Activated CD4-positive, alpha-beta T cell treated with anti-CD3 and anti-CD28 coated beads, Interleukin-2, Interleukin-4, amounts not matched to agents 100 ng/mL and 50 ng/mL, durations not matched to agents 16 hours and 8 hours (primary cell): ENCODE measurements at regions not wholly inside any gene's neighbourhood (a gene's known extent, or its start where the extent isn't known, plus 50 kb on each side); places are given as distances from the start of the nearest gene placed in this dataset.

Experiments used
- DNase-seq: peaks from one replicate; pipeline ENCODE4 v3.0.0-alpha.2; 2020; ENCODE audit warnings: low spot score

DNA sequence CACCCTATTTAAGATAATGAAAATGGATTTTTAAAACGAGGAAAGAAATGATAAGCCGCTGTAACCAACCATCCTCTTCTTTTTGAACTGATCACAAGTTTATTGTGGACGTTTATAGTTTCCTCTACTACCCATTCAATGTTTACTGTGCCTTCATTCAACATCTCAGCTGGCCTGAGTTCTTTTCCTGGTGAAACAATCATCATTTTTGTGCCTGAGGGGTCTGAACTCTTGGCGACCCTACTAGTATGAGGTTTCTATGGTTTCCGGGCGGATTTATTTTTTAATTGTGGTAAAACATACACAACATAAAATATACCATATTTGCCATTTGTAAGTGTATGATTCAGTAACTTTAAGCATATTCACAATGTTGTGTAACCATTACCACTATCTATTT, 100.7 kb downstream of the SPRY1 start:
- no peak for DNase-seq

DNA sequence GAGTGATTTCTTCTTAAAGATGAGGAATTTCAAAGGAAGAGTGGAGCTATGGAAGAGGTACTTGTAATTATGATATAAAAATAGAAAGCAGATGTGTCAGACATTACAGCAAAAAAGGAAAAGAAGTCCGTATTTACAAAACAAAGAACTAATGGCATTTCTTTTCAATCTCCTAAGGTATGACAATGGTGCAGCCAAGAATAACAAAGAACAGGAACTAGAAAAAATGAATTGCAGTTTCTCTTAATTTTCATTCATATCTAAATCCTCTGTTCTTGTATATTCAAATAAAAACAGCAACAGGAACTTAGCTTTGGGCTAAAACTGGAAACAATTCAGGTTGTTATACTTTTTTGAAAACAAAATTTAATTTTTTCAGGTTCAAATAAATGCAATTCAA, 105.1 kb downstream of the SPRY1 start:
- no peak for DNase-seq

DNA sequence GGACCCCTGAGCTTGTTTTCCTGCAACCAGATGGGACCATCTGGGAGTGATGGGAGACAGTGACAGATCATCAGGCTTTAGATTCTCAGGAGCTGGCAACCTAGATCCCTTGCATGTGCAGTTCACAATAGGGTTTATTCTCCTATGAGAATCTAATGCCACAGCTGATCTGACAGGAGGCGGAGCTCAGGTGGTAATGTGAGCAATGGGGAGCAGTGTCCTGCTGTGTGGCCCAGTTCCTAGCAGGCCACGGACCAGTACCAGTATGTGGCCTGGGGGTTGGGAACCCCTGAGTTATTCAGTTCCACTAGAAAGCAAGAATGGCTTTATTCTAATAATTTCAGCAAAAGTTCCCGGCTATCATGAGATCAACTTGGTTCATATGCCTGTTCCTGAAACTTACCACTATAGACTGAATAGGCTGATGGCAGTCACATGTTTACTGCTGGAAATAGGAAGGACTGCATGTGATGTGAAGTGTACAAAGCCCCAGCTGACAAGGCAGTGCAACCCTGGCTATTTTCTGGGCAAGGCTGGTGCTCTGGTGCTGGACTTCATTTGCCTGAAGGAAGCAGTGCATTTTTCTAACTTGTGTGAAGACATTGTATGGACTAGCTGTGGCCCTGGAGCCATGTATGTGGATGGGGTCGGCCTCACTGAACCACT, 107.2 kb downstream of the SPRY1 start:
- no peak for DNase-seq

DNA sequence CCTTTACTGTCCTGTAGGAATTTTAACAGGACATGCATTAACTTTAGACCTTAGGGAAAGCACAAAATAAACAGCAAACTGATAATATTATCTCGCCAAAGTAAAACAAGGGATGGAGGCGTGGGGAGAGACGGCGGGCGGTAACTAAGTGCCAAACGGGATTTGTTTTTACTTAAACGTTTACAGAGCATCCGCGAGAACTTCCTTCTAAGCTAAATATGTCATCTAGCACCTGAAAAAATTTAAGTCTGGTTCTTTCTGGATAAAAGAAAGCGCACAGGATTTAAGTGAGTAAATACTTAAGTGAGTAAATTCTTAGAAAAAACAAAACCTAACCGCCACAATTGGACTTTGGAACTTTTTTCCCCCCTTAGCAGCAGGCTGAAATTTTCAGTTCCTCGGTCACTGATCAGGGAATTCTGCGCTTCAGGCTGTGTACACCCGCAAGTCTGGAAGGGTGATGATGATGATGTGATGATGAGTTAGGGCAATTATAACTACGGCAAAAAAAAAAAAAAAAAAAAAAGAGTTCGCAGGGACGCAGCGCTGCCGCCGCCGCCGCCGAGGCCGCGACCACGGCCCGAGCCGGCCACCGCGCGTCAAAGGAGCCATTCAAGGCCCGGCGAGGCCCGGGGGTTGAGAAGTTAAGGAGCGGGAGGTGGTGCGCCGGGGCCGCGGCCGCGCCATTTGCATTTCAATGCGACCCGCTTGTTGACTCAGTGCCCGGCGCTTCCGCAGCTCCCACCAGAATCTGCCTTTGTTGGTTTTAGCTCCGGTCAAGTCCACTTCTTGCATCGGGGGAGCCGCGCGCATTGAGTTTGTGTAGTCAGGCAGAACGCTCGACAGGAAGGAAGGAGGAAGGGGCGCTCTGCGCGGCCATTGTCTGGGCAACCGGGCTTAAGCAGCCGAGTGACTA, 108.8 kb downstream of the SPRY1 start:
- DNase-seq: no peak

DNA sequence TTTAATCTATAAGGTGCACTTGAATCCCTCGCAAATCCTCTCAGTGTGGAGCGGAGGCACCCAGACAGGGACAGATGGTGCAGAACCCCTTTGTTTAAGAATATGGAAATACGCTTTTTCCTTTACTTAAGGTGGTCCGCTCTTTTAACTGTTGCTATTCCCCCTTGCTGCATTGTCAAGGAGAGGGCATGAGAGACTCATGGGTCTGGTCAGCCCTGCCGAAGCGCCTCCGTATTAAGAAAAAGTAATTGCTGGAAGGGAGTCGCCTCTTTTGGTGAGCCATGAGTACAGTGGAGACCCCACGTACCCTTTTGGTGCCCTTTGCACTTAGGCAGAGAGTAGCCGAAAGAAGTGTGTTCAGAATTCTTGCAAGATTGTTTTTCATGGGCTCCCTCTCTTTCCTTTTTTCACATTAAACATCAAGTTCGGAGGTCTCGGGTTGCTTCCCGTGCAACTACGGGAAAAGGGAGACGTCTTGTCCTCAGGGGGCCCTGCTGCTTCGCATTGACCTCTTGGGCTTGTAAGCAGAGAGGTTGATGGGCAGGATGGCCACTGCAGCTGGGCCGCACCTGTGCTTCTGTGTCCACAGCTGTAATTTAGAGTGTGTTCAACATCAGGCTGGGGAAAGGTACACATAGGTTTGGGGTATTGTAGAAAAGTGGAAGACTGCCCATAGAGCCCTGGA, 109.6 kb downstream of the SPRY1 start:
- no peak for DNase-seq

DNA sequence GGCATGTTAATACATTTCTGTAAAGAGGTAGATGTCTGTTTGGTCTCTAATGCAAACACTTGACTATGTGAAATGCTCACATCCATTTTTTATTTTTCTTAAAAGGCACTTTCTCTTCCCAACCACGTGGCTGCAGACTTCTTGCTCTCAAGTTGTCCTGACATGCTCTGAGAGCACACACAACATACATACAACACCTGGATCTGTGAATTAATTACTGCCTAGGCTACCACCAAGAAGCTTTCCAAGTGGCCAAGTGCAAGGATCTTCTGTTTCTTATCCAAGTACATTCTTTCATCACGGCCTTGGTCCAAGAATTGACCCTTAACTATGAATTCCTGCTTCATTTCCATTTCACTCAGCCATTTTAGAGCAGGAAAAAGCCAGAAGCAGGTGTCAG, 110.8 kb downstream of the SPRY1 start:
- no peak for DNase-seq

DNA sequence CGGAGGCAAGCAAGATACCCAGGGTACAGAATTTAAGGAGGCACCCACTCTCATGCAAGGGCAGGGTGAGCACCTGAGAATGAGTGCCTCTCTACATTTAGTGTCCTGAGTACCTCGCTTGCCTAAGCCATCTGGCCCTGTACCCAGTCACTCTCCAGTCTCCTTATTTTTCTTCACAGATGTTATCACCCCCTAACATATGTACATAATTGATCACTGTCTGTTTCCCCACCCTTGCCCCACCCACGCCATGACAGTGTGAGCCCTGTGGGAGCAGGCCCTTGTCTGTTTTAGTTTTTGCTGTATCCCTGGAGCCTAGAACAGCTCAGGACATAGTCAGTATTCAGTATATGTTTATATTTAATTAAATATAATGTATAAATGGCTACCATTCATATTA, 113.6 kb downstream of the SPRY1 start:
- DNase-seq: no peak

DNA sequence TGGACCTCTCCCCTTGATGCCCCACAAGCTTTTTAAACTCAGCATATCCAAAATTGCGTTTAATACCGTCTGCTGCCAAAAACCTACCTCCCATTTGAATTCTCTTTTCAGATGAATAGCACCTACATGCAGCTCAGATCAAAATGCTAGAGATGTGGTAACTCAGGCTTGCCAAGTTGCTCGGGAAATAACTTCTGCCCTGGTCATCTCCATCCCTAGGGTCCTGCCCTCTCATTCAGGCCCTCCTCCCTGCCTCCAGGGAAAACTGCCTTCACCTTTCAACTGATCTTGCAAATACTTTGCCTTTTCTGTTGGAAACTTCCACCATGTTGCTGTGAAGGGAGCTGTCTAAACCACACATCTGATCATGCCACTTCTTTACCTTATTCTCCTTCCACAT, 114.1 kb downstream of the SPRY1 start:
- DNase-seq: no peak

DNA sequence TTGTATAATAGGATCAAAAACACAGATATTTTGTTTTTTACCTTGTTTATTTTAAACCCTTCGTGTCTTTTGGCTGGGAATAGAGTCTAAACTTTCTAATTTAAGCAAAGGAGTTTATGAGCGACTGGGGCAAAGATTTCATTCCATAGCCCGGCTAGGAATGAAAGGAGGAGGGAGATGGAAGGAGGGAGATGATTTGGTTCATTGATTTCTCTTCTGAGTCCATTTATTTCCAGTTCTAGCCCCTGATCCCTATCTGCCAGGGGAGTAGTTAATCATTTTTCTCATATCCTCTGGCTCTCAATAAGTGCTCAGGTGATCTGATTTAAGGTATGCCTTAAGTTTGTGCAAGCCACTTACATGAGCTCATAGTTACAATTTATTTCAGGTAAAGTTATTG, 120.0 kb downstream of the SPRY1 start:
- DNase-seq: no peak

DNA sequence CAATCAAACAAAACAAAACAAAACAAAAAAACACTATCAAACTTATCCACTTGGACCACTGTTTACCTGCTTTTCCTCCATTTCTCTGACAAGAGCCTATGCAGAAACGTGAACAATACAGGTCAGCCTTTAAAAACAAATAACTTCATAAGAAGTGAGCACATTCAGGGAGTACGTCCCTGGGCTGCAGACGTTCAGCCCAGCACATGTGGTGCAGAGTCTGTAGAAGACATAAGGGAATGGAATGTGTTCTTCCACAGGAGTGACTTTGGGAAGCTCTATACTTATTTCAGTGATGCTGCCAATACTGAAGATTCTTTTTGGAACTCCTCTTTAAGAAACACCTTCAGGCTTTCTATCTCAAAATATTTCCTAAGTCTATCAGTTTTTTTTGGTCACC, 120.6 kb downstream of the SPRY1 start:
- DNase-seq: no peak

DNA sequence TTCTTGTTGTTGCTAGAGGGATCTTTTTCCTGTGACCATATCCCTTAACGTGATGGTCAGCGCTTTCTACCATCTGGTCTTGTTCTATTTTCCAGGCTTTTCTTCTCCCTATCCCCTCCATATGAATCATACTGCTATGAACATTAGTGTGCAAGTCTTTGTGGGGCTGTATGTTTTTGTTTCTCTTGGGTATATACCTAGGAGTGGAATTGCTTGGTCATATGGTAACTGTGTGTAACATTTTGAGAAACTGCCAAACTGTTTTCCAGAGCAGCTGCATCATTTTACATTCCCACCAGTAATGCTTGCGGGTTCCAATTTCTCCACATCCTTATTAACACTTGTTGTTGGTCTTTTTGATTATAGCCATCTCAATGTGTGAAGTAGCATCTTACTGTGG, 121.4 kb downstream of the SPRY1 start:
- no peak for DNase-seq

DNA sequence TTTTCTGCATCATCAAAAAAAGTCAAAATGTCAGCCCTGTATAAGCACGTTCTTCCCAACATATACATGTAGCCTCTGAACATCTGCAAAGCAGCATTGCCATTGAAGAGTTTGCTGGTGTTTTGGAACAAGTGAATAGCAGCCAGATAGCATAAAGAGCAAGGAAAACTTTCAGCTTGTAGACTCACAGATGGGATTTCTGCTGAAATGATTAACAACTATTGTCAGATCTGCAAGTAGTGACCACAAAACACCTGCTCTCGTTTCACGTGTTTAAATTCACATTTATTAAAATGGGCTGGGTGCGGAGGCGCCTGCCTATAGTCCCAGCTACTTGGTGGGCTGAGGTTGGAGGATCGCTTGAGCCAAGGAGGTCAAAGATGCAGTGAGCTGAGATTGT, 123.7 kb downstream of the SPRY1 start:
- no peak for DNase-seq

DNA sequence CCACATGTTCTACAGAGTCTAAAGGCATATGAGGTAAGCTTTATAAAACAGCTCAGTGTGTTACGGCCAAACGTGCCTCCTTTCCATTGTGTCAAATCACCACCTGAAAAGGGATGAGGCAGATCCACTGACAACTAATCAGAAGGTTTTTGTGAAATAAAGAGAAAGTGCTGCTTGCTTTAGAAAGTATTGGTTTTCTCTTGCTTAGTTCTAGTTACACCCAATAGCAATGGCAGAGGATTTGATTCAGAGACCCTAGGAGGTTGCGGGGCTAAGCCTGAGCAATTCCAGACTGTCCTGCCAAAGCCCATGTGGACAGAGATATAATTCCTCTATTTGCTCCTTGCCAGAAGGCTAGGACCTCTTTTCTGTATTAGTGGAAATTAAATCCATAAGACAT, 125.5 kb downstream of the SPRY1 start:
- DNase-seq: no peak

DNA sequence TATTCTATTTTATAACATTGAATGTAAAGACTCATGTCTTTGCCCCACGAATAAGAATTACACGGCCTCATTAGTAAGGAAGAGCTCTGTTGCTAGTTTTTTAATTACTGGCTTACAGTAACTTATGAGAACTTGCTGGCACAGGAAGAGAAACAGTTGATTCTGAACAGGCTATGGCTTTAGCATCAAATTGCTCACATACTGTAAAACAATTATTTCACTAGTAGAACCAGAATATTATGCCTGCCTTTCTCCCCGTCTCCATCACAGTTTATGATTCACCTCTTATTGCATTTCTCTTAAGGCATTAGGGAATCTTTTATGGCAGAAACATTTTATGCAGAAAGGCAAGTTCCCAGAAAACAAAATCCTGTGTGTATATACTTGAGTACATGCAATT, 126.1 kb downstream of the SPRY1 start:
- DNase-seq: no peak

DNA sequence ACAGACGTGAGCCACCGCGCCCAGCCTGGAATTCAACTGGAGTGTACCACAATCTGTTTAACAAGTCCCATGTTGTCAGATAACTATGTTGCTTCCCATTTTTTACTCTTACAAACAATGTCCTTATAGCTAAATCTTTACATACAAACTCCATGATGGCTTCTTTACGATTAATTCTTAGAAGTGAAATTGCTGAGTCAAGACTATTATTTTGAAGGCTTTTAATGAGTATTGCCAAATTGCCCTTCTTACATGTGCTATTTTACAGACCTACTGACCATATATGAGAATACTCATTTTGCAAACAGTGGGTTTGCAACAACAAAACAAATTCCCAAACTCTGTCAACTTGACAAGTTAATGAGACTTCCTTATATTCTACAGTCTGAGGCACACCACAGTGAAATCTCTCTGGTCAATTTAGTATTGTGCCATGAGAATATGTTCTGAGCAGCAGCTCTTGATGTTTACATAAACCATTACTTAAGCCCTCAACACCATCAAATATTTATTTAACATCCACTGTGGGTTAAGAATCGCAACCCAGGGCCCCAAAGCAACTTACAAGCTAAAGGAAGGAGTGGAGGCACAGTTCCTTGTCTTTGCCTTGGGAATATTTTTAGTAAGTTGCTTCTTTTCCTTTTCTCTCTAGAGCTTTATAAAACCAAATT, 128.5 kb downstream of the SPRY1 start:
- DNase-seq: no peak

DNA sequence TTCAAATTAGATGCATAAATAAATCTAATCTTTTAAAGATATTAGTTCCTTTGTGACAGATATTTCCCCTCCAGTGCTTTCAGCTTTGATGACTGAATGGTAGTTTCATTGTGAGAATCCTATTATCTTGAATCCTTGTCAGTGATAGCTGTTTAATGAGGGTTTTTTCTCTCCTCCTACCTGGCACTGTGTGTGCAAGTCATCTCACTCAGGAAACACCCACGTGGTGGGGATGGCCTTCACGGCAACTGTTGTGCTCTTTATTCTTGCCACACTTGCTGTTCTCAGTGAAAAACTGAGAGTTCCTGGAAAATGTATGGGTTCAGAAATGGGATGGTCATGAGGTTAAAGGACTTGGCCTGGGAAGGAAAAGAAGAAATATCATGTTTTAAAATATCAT, 129.9 kb downstream of the SPRY1 start:
- DNase-seq: no peak

DNA sequence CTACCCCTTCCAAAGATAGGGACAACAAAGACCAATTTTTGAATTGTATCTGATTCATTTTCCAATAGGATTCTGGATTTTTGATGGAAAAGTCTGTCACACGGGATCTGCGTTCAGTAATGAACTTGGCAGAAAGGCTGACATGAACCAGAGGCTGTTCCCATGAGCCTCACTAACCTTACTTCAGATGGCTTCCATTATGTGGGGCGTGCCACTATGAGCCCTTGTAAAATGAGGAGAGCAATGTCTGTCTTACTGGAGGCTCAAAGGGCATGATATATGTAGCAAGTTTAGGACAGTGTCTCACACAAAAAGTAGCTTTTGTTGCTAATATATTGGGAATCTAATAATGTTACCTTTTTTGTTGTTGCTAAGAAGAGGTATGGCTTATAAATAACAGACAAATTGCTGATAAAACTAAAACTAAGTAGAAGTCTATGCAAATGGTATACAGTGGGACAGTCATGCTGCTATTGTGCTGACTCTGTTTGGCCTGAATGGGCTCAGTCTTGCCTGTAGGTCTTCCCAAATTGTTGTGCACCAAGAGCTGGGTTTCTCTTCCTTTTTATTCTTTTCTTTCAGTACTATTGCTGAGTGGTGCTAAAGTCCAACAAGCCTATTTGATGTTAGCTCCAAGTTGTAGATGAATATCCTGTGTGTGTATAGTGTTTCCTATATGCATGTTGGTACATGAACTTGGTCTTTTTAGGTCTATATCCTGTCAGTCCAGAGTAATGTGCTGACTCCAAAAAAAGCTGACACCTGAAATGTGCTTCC, 132.1 kb downstream of the SPRY1 start:
- no peak for DNase-seq

DNA sequence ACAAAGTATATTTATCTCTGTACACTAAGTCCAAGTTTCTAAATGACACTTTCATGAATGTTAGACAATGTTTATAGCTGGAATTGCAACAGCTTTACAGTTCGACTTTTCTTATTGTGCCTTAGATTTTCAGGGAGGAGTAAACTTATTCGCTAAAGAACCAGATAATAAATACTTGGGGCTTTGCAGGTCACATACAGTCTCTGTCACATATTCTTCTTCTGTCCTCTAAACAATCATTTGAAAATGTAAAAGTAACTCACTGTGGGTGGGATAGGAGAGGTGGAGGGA, 132.6 kb downstream of the SPRY1 start:
- no peak for DNase-seq

DNA sequence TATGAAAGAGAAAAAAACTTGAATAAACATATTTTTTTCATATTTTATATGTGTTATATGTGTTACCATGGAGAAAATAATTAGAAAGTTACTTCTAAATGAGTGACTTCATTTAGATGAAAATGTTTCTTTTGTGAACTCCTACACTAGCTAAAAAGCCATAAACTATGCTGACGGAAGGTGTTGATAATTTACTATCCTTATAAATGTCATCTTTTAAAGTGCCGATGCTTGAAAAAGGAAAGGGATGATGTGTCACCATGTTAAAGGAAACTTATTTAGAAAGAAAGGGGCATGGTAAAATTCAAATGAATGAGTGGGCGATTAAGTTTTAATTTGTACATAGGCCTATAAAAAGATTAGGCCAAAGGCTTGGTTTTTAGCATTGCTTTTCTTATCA, 133.8 kb downstream of the SPRY1 start:
- no peak for DNase-seq

DNA sequence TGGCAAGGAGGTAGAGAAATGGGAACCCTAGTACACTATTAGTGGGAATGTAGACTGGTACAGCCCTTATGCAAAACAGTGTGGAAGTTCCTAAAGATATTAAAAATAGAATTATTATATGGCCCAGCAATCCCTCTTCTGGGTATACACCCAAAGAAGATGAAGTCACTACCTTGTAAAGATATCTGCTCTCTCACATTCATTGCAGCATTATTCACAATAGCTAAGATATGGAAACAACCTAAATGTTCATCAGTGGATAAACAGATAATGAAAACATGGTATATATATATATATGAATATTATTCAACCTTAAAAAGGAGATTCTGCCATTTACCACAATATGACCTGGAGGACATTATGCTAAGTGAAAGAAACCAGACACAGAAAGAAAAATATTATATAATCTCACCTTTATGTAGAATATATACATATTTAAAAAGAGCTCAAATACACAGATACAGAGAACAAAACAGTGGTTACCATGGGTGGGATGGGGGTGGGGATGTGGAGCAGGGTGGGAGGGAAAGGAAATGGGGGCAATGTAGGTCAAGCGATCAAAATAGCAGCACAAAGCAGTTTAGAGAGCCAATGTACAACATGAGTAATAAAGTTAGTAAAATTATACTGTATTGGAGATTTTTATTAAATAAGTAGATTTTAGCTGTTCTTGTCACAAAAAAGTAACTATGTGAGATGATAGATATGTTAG, 138.6 kb downstream of the SPRY1 start:
- DNase-seq: no peak

DNA sequence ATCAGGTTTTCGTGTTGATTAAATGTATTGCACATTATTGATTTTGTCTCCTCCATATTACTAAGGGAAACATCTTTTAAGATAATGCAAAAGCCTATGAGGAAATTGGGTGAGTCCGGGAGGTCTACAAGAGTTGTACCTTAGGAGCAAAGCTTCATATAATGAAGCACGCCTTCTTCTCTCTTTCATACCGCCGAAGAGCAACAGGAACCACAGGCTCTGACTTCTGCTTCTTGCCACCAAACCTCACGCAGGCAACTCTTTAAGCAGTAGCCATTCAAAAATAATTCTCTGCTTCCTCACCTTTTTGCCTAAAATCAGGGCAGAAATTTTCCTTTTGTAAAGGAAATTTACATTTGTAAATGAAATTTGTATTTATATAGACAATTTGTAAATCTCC, 139.6 kb downstream of the SPRY1 start:
- DNase-seq: no peak
